MM.1S (cell line): ENCODE measurements at regions not wholly inside any gene's neighbourhood (a gene's known extent, or its start where the extent isn't known, plus 50 kb on each side); places are given as distances from the start of the nearest gene placed in this dataset.

Experiments used
- EZH2 ChIP-seq: fragments of 300-600 bp; sonication (generic); optimal IDR thresholded peaks from 2 replicates; pipeline ENCODE3; 2017; ENCODE audit warnings: low read depth, mild to moderate bottlenecking, antibody characterized with exemption, low read length, mixed read lengths
- TF ChIP-seq, protein P1 (sequence below): fragments of 300-600 bp; sonication (generic); IDR thresholded peaks from 2 replicates; pipeline ENCODE4 v1.5.1; 2016; ENCODE audit warnings: antibody characterized with exemption, low read length, mixed read lengths

DNA sequence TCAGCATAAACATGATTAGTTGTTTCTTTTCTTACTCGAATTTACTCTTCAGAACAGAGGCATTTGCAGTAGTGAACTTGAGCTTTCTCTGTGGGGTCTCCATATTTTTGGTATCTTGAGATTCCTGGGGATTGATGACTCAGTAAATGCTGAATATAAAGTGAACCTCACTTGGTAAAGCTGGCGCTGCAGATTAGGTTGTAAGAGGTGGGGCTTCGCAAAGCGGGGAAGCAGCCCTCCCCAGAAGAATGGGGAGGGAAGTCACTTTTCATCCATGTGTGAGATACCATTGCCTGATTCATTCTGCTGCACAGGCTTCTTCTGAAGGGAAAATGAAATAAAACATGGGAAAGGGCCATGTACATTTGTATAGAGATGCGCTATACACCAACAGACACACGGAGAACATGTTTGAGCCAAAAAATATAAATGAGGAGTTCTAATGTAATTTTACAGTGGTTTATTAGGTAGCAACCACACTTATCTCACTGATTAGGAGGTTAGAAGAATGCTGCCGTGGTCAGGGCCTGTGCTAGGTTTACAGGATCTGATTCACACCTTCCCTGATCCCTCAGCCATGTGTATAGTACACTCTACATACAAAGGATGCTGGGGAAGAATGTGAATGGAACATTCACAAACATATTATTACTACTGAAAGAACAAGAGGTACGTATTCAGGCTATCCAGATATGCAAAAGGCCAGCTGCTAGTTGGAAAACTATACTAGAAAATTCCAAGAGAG, 63.5 kb downstream of the DNTTIP2 start:
- TF ChIP-seq, protein P1, sequence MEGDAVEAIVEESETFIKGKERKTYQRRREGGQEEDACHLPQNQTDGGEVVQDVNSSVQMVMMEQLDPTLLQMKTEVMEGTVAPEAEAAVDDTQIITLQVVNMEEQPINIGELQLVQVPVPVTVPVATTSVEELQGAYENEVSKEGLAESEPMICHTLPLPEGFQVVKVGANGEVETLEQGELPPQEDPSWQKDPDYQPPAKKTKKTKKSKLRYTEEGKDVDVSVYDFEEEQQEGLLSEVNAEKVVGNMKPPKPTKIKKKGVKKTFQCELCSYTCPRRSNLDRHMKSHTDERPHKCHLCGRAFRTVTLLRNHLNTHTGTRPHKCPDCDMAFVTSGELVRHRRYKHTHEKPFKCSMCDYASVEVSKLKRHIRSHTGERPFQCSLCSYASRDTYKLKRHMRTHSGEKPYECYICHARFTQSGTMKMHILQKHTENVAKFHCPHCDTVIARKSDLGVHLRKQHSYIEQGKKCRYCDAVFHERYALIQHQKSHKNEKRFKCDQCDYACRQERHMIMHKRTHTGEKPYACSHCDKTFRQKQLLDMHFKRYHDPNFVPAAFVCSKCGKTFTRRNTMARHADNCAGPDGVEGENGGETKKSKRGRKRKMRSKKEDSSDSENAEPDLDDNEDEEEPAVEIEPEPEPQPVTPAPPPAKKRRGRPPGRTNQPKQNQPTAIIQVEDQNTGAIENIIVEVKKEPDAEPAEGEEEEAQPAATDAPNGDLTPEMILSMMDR, result no peak
- no peak for TF ChIP-seq EZH2
